ENCODE measurements at regions not wholly inside any gene's neighbourhood (a gene's known extent, or its start where the extent isn't known, plus 50 kb on each side); places are given as distances from the start of the nearest gene placed in this dataset.

- in situ Hi-C loops (cut with HindIII; ENCODE audit: low sequenced_read_pairs), result loop anchor here (25.0 kb wide), 1 partner anchor 380 kb away; no protein-coding TSS in a partner anchor
- TF ChIP-seq CTCF (IDR thresholded peaks at IDR 0.05; ENCODE audit: low read depth, low read length, missing control alignments), result no peak
- no peak for DNase-seq (ENCODE audit: low read depth)
- no peak overlapping the region for H3K4me3 ChIP-seq (ENCODE audit: low read depth, low read length)
Measured at GRCh38 chr3:31142543-31142942, 248.1 kb upstream of the GADL1 start.

- no peak for TF ChIP-seq CTCF (IDR thresholded peaks at IDR 0.05; ENCODE audit: low read depth, low read length, missing control alignments)
- no peak for DNase-seq (ENCODE audit: low read depth)
- H3K4me3 ChIP-seq (ENCODE audit: low read depth, low read length), result no peak overlapping the region
- in situ Hi-C loops (cut with HindIII; ENCODE audit: low sequenced_read_pairs), result loop anchor here (25.0 kb wide), 1 partner anchor 383 kb away; no protein-coding TSS in a partner anchor
Measured at GRCh38 chr3:31145062-31145461, 250.6 kb upstream of the GADL1 start.

GRCh38 chr3:31147550-31147949, 253.1 kb upstream of the GADL1 start:
- DNase-seq (ENCODE audit: low read depth), result no peak
- no peak for TF ChIP-seq CTCF (IDR thresholded peaks at IDR 0.05; ENCODE audit: low read depth, low read length, missing control alignments)
- H3K4me3 ChIP-seq (ENCODE audit: low read depth, low read length), result no peak overlapping the region
- in situ Hi-C loops (cut with HindIII; ENCODE audit: low sequenced_read_pairs), result loop anchor here (25.0 kb wide), 1 partner anchor 385 kb away; no protein-coding TSS in a partner anchor

- no peak for DNase-seq (ENCODE audit: low read depth)
- in situ Hi-C loops (cut with HindIII; ENCODE audit: low sequenced_read_pairs), result no loop called here
- TF ChIP-seq CTCF (IDR thresholded peaks at IDR 0.05; ENCODE audit: low read depth, low read length, missing control alignments), result no peak
- no peak overlapping the region for H3K4me3 ChIP-seq (ENCODE audit: low read depth, low read length)
Measured at GRCh38 chr3:31157047-31157694, 262.7 kb upstream of the GADL1 start.

- in situ Hi-C loops (cut with HindIII; ENCODE audit: low sequenced_read_pairs), result no loop called here
- H3K4me3 ChIP-seq (ENCODE audit: low read depth, low read length), result no peak overlapping the region
- TF ChIP-seq CTCF (IDR thresholded peaks at IDR 0.05; ENCODE audit: low read depth, low read length, missing control alignments), result no peak
- no peak for DNase-seq (ENCODE audit: low read depth)
Measured at GRCh38 chr3:31157893-31158620, 263.6 kb upstream of the GADL1 start.

GRCh38 chr3:31159331-31160039, 265.0 kb upstream of the GADL1 start:
- H3K4me3 ChIP-seq (ENCODE audit: low read depth, low read length), result no peak overlapping the region
- in situ Hi-C loops (cut with HindIII; ENCODE audit: low sequenced_read_pairs), result no loop called here
- no peak for DNase-seq (ENCODE audit: low read depth)
- no peak for TF ChIP-seq CTCF (IDR thresholded peaks at IDR 0.05; ENCODE audit: low read depth, low read length, missing control alignments)

Measured in astrocyte of the cerebellum (primary cell).